Panc1 (cell line): ENCODE measurements at regions not wholly inside any gene's neighbourhood (a gene's known extent, or its start where the extent isn't known, plus 50 kb on each side); places are given as distances from the start of the nearest gene placed in this dataset.

ENCODE experiments used
- ATAC-seq: fragments of 200-7000 bp; cut with Tn5 transposase; 2 replicates; pipeline ENCODE4 v1.9.1; 2020; ENCODE audit warnings: mild to moderate bottlenecking, moderate library complexity
- BruUV-seq: library from RNA; stranded (reverse); fragments of 400-500 nt; replicated peaks from 2 replicates; lab custom pipeline; 2021; lab: Mats Ljungman, UMichigan
- CTCF ChIA-PET: fragments of 300-600 bp; sonication (Branson Sonifier 250); formaldehyde crosslinking; loops from one replicate; lab custom pipeline; 2022; ENCODE audit warnings: antibody characterized with exemption; lab: Charles Lee
- POLR2A ChIA-PET: fragments of 300-600 bp; sonication (Branson Sonifier 250); formaldehyde crosslinking; loops from one replicate; lab custom pipeline; 2022; ENCODE audit warnings: antibody characterized with exemption; lab: Charles Lee
- DNase-seq: peaks from one replicate; pipeline ENCODE4 v3.0.0-alpha.2; 2010; ENCODE audit warnings: low read depth, low spot score
- H3K27ac ChIP-seq: 2 replicates; pipeline ENCODE4 v1.5.1; 2011; ENCODE audit warnings: mild to moderate bottlenecking, low read length, inconsistent platforms
- H3K27me3 ChIP-seq: fragments of 200-500 bp; sonication (Bioruptor generic); 2 replicates; pipeline ENCODE4 v1.6.0; 2014; ENCODE audit warnings: low read length, inconsistent platforms; ENCODE audit not compliant: control insufficient read depth, insufficient read depth
- H3K36me3 ChIP-seq: fragments of 200-500 bp; sonication (Bioruptor generic); 2 replicates; pipeline ENCODE4 v1.5.1; 2014; ENCODE audit warnings: inconsistent platforms, mild to moderate bottlenecking, low read length, moderate library complexity; ENCODE audit not compliant: control insufficient read depth, insufficient read depth
- H3K4me1 ChIP-seq: 2 replicates; pipeline ENCODE4 v1.5.1; 2011; ENCODE audit warnings: inconsistent platforms, mild to moderate bottlenecking, low read length, moderate library complexity; ENCODE audit not compliant: control insufficient read depth, insufficient read depth
- H3K4me3 ChIP-seq, 2 experiments: 2 replicates each; pipeline ENCODE4 v1.5.1; 2011 to 2012; ENCODE audit warnings: low read depth in 2 of 2, low read length in 2 of 2, mild to moderate bottlenecking in 2 of 2, inconsistent platforms in 1 of 2, moderate library complexity in 1 of 2
- H3K9me3 ChIP-seq: fragments of 200-500 bp; sonication (Bioruptor generic); 2 replicates; pipeline ENCODE4 v1.5.1; 2014; ENCODE audit warnings: low read depth, mild to moderate bottlenecking, inconsistent platforms, low read length, moderate library complexity; ENCODE audit not compliant: control insufficient read depth, insufficient read depth
- CTCF ChIP-seq: fragments of 450-650 bp; IDR thresholded peaks from 2 replicates; pipeline ENCODE4 v1.5.1; 2017; ENCODE audit warnings: mild to moderate bottlenecking
- POLR2AphosphoS5 ChIP-seq: IDR thresholded peaks from 2 replicates; pipeline ENCODE4 v1.6.1; 2012; ENCODE audit warnings: mild to moderate bottlenecking, low read depth, low read length, moderate library complexity
- SIN3A ChIP-seq: IDR thresholded peaks from 2 replicates; pipeline ENCODE4 v1.6.1; 2012; ENCODE audit warnings: low read depth, mild to moderate bottlenecking, low read length, moderate library complexity, borderline replicate concordance; ENCODE audit not compliant: insufficient read depth
- TCF7L2 ChIP-seq: IDR thresholded peaks from 2 replicates; pipeline ENCODE4 v1.6.1; 2011; ENCODE audit warnings: mild to moderate bottlenecking, low read depth, low read length, inconsistent platforms
- in situ Hi-C: cut with HindIII; loops from 2 replicates; pipeline ENCODE4 v1.10.0; 2016; ENCODE audit warnings: low sequenced_read_pairs, low pct_unique_long_range_greater_than_20kb
- intact Hi-C: fragments of 100-400 bp; cut with micrococcal nuclease; formaldehyde crosslinking; loops from one replicate; pipeline ENCODE4 v1.10.0; 2022; ENCODE audit not compliant: unreplicated experiment
- TF ChIP-seq, protein P1 (sequence below), 2 experiments: IDR thresholded peaks; 2 replicates each; pipeline ENCODE4 v1.6.1; 2011 to 2012; ENCODE audit warnings: low read depth in 2 of 2, control low read depth in 1 of 2, low read length in 1 of 2, mild to moderate bottlenecking in 1 of 2, moderate library complexity in 1 of 2; ENCODE audit not compliant: insufficient read depth in 1 of 2

- ChIA-PET CTCF (no interaction called here), POLR2A (interaction anchor here (0.7 kb wide), 1 partner anchor 34 kb away, joined by 4 read pairs; no protein-coding TSS in a partner anchor)
- no peak overlapping the region for H3K27ac ChIP-seq
- H3K9me3 ChIP-seq = no peaks in the 10 kb centered on the region
- H3K4me3 ChIP-seq = no peak overlapping the region
- intact Hi-C loops (no loop called here), in situ Hi-C loops (no loop called here)
- no peak for DNase-seq
- no peaks in the 10 kb centered on the region for H3K27me3 ChIP-seq
- TF ChIP-seq POLR2AphosphoS5 = no peak
- no peak for TF ChIP-seq SIN3A
- no peak for TF ChIP-seq CTCF
- TF ChIP-seq TCF7L2 = no peak
- TF ChIP-seq, protein P1, sequence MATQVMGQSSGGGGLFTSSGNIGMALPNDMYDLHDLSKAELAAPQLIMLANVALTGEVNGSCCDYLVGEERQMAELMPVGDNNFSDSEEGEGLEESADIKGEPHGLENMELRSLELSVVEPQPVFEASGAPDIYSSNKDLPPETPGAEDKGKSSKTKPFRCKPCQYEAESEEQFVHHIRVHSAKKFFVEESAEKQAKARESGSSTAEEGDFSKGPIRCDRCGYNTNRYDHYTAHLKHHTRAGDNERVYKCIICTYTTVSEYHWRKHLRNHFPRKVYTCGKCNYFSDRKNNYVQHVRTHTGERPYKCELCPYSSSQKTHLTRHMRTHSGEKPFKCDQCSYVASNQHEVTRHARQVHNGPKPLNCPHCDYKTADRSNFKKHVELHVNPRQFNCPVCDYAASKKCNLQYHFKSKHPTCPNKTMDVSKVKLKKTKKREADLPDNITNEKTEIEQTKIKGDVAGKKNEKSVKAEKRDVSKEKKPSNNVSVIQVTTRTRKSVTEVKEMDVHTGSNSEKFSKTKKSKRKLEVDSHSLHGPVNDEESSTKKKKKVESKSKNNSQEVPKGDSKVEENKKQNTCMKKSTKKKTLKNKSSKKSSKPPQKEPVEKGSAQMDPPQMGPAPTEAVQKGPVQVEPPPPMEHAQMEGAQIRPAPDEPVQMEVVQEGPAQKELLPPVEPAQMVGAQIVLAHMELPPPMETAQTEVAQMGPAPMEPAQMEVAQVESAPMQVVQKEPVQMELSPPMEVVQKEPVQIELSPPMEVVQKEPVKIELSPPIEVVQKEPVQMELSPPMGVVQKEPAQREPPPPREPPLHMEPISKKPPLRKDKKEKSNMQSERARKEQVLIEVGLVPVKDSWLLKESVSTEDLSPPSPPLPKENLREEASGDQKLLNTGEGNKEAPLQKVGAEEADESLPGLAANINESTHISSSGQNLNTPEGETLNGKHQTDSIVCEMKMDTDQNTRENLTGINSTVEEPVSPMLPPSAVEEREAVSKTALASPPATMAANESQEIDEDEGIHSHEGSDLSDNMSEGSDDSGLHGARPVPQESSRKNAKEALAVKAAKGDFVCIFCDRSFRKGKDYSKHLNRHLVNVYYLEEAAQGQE (IDR thresholded peaks at IDR 0.05; ENCODE audit: insufficient read depth in 1 of 2, low read depth in 2 of 2, low read length in 1 of 2) = no peak
- ATAC-seq = no peak
- BruUV-seq = no TSS peak
- H3K36me3 ChIP-seq = no peaks in the 10 kb centered on the region
- no peaks in the 10 kb centered on the region for H3K4me1 ChIP-seq
These were observed 101.1 kb upstream of the FRMD4A start for GRCh38 chr10:14431868-14432267.

GRCh38 chr10:14429043-14429700 is 98.4 kb upstream of the FRMD4A start:
- H3K36me3 ChIP-seq = no peaks in the 10 kb centered on the region
- intact Hi-C loops = no loop called here
- in situ Hi-C loops = no loop called here
- TF ChIP-seq POLR2AphosphoS5 = no peak
- no peak for TF ChIP-seq TCF7L2
- TF ChIP-seq SIN3A = no peak
- TF ChIP-seq CTCF = no peak
- TF ChIP-seq, protein P1 (IDR thresholded peaks at IDR 0.05; ENCODE audit: insufficient read depth in 1 of 2, low read depth in 2 of 2, low read length in 1 of 2) = no peak
- H3K4me3 ChIP-seq = no peak overlapping the region
- H3K9me3 ChIP-seq = no peaks in the 10 kb centered on the region
- no peaks in the 10 kb centered on the region for H3K27me3 ChIP-seq
- no peak for ATAC-seq
- DNase-seq = no peak
- ChIA-PET CTCF (no interaction called here), POLR2A (no interaction called here)
- no peaks in the 10 kb centered on the region for H3K4me1 ChIP-seq
- no TSS peak for BruUV-seq
- no peak overlapping the region for H3K27ac ChIP-seq
